Gastroesophageal sphincter (tissue), 3 donors: ENCODE measurements at regions not wholly inside any gene's neighbourhood (a gene's known extent, or its start where the extent isn't known, plus 50 kb on each side); places are given as distances from the start of the nearest gene placed in this dataset.

Experiments
- CTCF ChIP-seq, 4 experiments: fragments of 200-600 bp in 2 of 4; fragments of 450-650 bp in 2 of 4; sonication (generic) in 1 of 4; IDR thresholded peaks; one replicate each; pipeline ENCODE4 v1.5.1; 2017 to 2019; ENCODE audit warnings: antibody characterized with exemption in 4 of 4, mild to moderate bottlenecking in 2 of 4, moderate library complexity in 2 of 4
- POLR2A ChIP-seq, 2 donors: fragments of 450-650 bp; IDR thresholded peaks; one replicate each; pipeline ENCODE4 v1.6.1; 2017; ENCODE audit warnings: antibody characterized with exemption in 2 of 2, mild to moderate bottlenecking in 2 of 2, moderate library complexity in 1 of 2

GRCh38 chr11:39681428-39681827 is 1778.0 kb downstream of the LRRC4C start:
- no peak for TF ChIP-seq CTCF (IDR thresholded peaks at IDR 0.05)
- TF ChIP-seq POLR2A (IDR thresholded peaks at IDR 0.05), result no peak
